Common myeloid progenitor, CD34-positive (primary cell): ENCODE measurements at regions not wholly inside any gene's neighbourhood (a gene's known extent, or its start where the extent isn't known, plus 50 kb on each side); places are given as distances from the start of the nearest gene placed in this dataset.

Source experiments
- CTCF ChIA-PET: fragments of 350-600 bp; sonication (Branson Sonifier 250); formaldehyde crosslinking; loops from one replicate; lab custom pipeline; 2021; ENCODE audit warnings: antibody characterized with exemption; lab: Charles Lee
- POLR2A ChIA-PET: fragments of 350-600 bp; sonication (Branson Sonifier 250); formaldehyde crosslinking; loops from one replicate; lab custom pipeline; 2021; ENCODE audit warnings: antibody characterized with exemption; lab: Charles Lee
- DNase-seq, 3 donors: peaks; one replicate each; pipeline versions ENCODE4 v3.0.0 to v3.0.0-alpha.2; 2013
- H3K27ac ChIP-seq, 2 experiments: 1 replicate in 1 of 2; 2 replicates in 1 of 2; pipeline ENCODE4 v1.7.0; 2013; ENCODE audit warnings: inconsistent platforms in 2 of 2, low read length in 2 of 2, mild to moderate bottlenecking in 2 of 2, low read depth in 1 of 2, moderate library complexity in 1 of 2; ENCODE audit not compliant: severe bottlenecking in 2 of 2, insufficient read depth in 1 of 2, poor library complexity in 1 of 2
- H3K27me3 ChIP-seq, 5 experiments: replicated peaks in 2 of 5; 1 replicate in 3 of 5; 2 replicates in 2 of 5; pipeline versions ENCODE4 v1.6.1 to v1.7.0; 2013; ENCODE audit warnings: low read length in 4 of 5, mild to moderate bottlenecking in 2 of 5, moderate library complexity in 2 of 5, inconsistent platforms in 1 of 5; ENCODE audit not compliant: insufficient read depth in 5 of 5, control insufficient read depth in 4 of 5
- H3K36me3 ChIP-seq, 4 experiments: 1 replicate in 2 of 4; 2 replicates in 2 of 4; pipeline versions ENCODE4 v1.6.1 to v1.7.0; 2013; ENCODE audit warnings: low read length in 3 of 4, control low read depth in 1 of 4, mild to moderate bottlenecking in 1 of 4; ENCODE audit not compliant: control insufficient read depth in 4 of 4, insufficient read depth in 4 of 4
- H3K4me1 ChIP-seq, 4 experiments: 1 replicate in 3 of 4; 2 replicates in 1 of 4; pipeline versions ENCODE4 v1.6.1 to v1.7.1; 2013; ENCODE audit warnings: low read length in 3 of 4, mild to moderate bottlenecking in 3 of 4, control low read depth in 1 of 4, inconsistent platforms in 1 of 4, moderate library complexity in 1 of 4; ENCODE audit not compliant: control insufficient read depth in 4 of 4, insufficient read depth in 4 of 4; ENCODE audit errors: control extremely low read depth in 1 of 4
- H3K4me3 ChIP-seq, 7 experiments: 1 replicate in 4 of 7; 2 replicates in 3 of 7; pipeline versions ENCODE4 v1.5.1 to v1.7.0; 2013; ENCODE audit warnings: mild to moderate bottlenecking in 7 of 7, low read length in 6 of 7, moderate library complexity in 6 of 7, inconsistent platforms in 2 of 7, low read depth in 2 of 7, control low read depth in 1 of 7; ENCODE audit not compliant: insufficient read depth in 4 of 7, control insufficient read depth in 1 of 7; ENCODE audit errors: extremely low read depth in 1 of 7
- H3K9me3 ChIP-seq, 5 experiments: 1 replicate in 4 of 5; 2 replicates in 1 of 5; pipeline versions ENCODE4 v1.6.1 to v1.7.1; 2013; ENCODE audit warnings: low read length in 4 of 5, mild to moderate bottlenecking in 2 of 5, inconsistent platforms in 1 of 5, low read depth in 1 of 5, moderate library complexity in 1 of 5; ENCODE audit not compliant: control insufficient read depth in 4 of 5, insufficient read depth in 2 of 5; ENCODE audit errors: control extremely low read depth in 1 of 5
- WGBS: methylation state at CpG from one replicate; pipeline ENCODE4 v1.1.5; 2013; ENCODE audit not compliant: insufficient coverage; 5-methylcytosine and 5-hydroxymethylcytosine counted together

DNA sequence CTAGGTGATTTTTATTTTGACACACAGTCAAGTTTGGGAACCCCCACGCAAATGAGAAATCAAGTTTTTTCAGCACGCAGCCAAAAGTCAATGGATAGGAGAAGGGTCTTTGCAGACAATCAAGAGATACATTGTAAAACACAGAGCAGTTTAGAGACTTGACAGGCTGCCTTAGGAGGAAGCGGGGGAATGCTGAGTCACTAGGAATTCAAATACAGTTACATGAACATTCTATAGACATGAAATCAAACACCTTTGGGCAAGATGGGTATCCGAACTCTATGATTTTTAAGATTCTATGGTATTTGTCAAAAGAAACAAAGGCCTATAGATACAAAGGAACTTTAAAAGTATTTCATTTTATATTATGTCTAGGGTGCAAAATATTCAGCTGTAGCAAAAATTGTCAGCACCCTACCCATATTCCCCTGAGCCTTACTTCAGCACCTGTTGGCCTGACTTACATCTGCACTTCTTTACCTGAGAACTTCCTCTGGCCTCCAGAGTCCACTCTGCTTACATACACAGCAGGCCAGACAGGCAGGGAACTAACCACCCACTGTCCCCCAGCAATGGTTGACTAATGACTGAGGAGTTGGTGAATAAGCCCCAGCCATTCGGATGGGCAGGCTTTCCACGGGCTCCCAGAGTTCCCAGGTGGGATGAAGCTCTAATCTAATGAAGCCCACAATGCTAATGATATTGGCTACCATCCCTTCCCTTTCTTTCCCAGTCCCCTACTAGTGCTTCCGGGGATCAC, 289.3 kb upstream of the RORA start:
- peak in 2 of 3 donors; percentile 22 to 32 for DNase-seq
- H3K9me3 ChIP-seq, result no peaks in the 10 kb centered on the region

DNA sequence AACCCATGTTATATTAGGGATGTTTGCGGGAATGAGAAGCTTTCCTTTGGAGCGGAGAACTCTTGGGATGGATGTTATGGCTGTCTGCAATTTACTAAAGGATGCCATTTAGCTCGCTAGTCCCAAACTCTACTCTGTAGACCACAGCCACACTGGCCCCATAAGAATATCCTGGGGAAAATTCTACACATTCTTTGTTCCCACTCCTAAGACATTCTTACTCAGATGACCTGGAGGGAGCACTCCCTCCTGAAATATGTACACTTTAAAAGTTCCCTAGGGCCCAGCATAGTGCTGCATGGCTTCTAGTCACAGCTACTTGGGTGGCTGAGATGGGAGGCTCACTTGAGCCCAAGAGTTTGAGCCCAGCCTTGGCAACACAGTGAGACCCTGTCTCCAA, 288.7 kb upstream of the RORA start:
- Histone ChIP-seq H3K4me1 (peaks cover 0 to 12% (median 1%) of the 10 kb centered on the region in 4 experiments), H3K4me3 (no peak overlapping the region), H3K9me3 (no peaks in the 10 kb centered on the region), H3K27ac (no peak overlapping the region), H3K36me3 (no peaks in the 10 kb centered on the region), H3K27me3 (no peaks in the 10 kb centered on the region)
- DNase-seq, result no peak
- ChIA-PET CTCF (no interaction called here), POLR2A (no interaction called here)
- 100% methylated on average over 1 of the region's 3 CpGs for WGBS

More for the DNA sequence above, 289.3 kb upstream of the RORA start:
- Histone ChIP-seq H3K27ac (no peak overlapping the region), H3K36me3 (no peaks in the 10 kb centered on the region), H3K4me1 (peaks cover 0 to 18% (median 4%) of the 10 kb centered on the region in 4 experiments), H3K4me3 (no peak overlapping the region), H3K27me3 (no peaks in the 10 kb centered on the region)
- 90% methylated on average over 4 of the region's 7 CpGs for WGBS
- CTCF ChIA-PET, result no interaction called here
- POLR2A ChIA-PET, result interaction anchor here (0.7 kb wide), 1 partner anchor 51 kb away, joined by 4 read pairs; no protein-coding TSS in a partner anchor

DNA sequence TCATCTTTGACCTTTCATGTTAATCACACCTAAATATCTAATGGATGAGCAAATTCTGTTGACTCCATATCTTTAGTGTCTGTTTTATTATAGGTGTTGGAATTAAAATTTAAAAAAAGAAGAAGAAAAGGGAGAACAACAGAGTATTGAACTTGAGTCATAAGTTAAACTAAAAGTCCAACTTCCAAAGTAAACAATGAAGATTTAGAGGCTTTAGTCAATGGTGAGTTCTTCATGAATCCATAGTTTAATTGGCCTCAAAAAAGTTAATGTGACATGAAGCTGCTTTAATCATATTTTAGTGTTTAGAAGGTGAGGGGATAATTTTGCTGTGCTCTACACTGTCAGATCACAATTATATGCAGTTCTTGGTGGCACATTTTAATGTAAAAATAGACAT, 288.2 kb upstream of the RORA start:
- Histone ChIP-seq H3K4me1 (peaks cover 0 to 7% (median 0%) of the 10 kb centered on the region in 4 experiments), H3K27me3 (no peaks in the 10 kb centered on the region), H3K9me3 (no peaks in the 10 kb centered on the region), H3K36me3 (no peaks in the 10 kb centered on the region), H3K27ac (no peak overlapping the region), H3K4me3 (no peak overlapping the region)
- no peak for DNase-seq
- ChIA-PET CTCF (no interaction called here), POLR2A (no interaction called here)

DNA sequence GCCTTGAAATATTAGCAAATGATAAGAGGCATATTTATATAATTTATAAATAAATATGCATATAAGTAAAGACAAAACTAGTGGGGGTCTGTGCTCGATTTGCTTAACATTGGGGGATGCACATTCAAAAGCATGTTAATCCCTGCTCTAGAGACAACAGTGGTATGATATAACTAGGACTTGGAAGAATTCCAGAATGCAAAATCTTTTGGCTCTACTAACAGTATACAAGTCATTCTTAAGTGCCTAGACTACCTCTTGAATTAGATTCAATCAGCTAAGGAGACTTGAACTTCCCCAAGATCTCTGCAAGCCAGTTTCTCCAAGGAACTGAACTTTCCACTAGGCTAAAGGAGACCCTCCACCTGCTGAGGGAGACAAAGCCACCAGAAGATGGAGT, 282.7 kb upstream of the RORA start:
- ChIA-PET CTCF (no interaction called here), POLR2A (no interaction called here)
- Histone ChIP-seq H3K4me3 (no peak overlapping the region), H3K27me3 (no peaks in the 10 kb centered on the region), H3K36me3 (no peaks in the 10 kb centered on the region), H3K4me1 (no peaks in the 10 kb centered on the region), H3K27ac (no peak overlapping the region), H3K9me3 (no peaks in the 10 kb centered on the region)
- DNase-seq, result no peak
- no CpG with 5 or more reads among the region's 1 CpG for WGBS

DNA sequence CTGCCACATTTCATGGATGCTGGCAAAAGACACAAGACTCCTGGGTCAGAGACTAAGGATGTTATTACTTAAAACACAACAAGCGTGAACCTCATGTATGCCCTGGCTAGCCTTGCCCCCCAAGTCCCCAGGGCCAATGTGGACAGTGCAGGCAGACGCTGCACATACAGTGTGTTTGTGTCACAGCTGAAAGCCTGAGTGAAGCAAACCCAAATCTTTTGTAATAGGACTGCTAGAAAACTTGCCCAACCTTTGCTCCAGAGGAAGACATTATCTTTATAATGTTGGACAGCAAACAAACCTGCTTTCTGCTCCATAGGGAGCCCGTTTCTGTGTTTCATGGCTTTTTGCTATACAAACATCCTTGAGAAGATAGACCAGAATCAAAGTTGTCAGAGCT, 282.0 kb upstream of the RORA start:
- no peaks in the 10 kb centered on the region for H3K36me3 ChIP-seq
- H3K9me3 ChIP-seq, result no peaks in the 10 kb centered on the region
- no peaks in the 10 kb centered on the region for H3K4me1 ChIP-seq
- no peaks in the 10 kb centered on the region for H3K27me3 ChIP-seq
- H3K4me3 ChIP-seq, result no peak overlapping the region
- ChIA-PET CTCF (no interaction called here), POLR2A (no interaction called here)
- DNase-seq, result no peak
- WGBS, result 92% methylated on average over 3 of the region's 3 CpGs
- H3K27ac ChIP-seq, result no peak overlapping the region

DNA sequence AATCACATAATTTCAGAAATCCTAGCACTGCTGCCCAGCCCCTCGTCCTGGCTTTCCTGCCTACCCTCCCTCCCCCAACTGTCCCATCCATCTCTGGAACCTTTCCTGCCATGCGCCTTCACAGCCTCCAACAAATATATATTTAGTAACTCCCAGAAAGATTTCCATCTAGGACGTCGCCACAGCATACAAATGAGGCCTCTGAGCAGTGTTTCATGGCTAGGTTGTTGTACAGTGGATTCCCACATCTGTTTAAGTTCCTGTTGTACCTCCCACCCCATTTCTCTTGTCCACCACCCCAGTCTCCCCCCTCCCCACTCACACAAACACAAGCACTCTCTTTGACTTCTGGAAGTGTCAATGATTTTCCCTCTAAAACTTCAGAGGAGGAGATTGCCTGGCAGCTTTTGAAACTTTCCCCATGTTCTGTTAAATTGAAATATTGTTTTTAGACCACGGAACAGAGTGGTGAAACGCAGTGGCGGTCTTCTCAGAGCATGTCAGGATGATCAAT, 280.3 kb upstream of the RORA start:
- H3K27me3 ChIP-seq, result no peaks in the 10 kb centered on the region
- H3K4me1 ChIP-seq, result no peaks in the 10 kb centered on the region
- CTCF ChIA-PET, result no interaction called here
- no peak overlapping the region for H3K4me3 ChIP-seq
- H3K36me3 ChIP-seq, result no peaks in the 10 kb centered on the region
- H3K9me3 ChIP-seq, result no peaks in the 10 kb centered on the region
- WGBS, result 82% methylated on average over 4 of the region's 7 CpGs
- H3K27ac ChIP-seq, result no peak overlapping the region
- POLR2A ChIA-PET, result no interaction called here
- no peak for DNase-seq

DNA sequence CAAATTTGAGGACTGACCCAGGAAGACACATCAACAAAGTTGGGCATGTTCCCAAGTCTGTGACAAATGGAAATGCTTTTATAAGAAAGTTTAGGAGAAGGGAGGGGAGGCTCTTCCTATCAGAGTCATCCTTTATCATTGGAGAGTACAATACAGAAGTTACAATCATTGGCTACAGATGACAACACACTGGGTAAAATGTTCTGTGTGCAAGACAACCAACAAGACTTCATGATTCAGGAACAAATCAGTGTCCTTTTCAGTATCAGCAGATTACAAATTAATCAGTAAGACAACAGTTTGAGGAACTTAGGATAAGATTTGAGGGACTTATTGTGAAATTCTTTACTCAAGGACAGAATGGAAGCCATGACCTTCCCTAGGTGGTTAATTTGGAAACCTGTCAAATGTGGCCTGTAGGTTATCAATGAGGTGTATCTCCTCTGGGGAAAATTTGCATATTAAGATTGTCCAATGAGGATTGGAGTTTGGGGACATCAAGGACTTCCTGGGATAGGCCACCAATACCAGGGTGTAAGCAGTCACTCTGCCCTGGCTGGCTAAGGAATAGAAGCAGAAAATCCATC, 274.4 kb upstream of the RORA start:
- Histone ChIP-seq H3K4me3 (no peak overlapping the region), H3K9me3 (no peaks in the 10 kb centered on the region), H3K36me3 (no peaks in the 10 kb centered on the region), H3K27me3 (no peaks in the 10 kb centered on the region), H3K4me1 (no peaks in the 10 kb centered on the region), H3K27ac (no peak overlapping the region)
- no peak for DNase-seq
- ChIA-PET POLR2A (no interaction called here), CTCF (no interaction called here)
